Right atrium auricular region (tissue), 2 donors: ENCODE measurements at regions not wholly inside any gene's neighbourhood (a gene's known extent, or its start where the extent isn't known, plus 50 kb on each side); places are given as distances from the start of the nearest gene placed in this dataset.
"Not testable (repeated sequence)": the region's sequence is repeated elsewhere in the genome, so short reads cannot be mapped to it uniquely, and the experiment has no call there.

Experiments used
- DNase-seq: peaks from one replicate; pipeline ENCODE4 v3.0.0-alpha.2; 2019; ENCODE audit warnings: low spot score
- H3K27ac ChIP-seq, 2 donors: fragments of 200-600 bp; sonication (generic); 1 replicate in 1 of 2; 2 replicates in 1 of 2; pipeline ENCODE4 v1.5.1; 2016 to 2019
- H3K27me3 ChIP-seq, 2 donors: fragments of 200-600 bp; sonication (generic); one replicate each; pipeline versions ENCODE4 v1.5.1 to v1.6.0; 2017 to 2019
- H3K36me3 ChIP-seq: fragments of 200-600 bp; sonication (generic); one replicate; pipeline ENCODE4 v1.5.1; 2016
- H3K4me1 ChIP-seq, 2 donors: fragments of 200-600 bp; sonication (generic); one replicate each; pipeline versions ENCODE4 v1.5.1 to v1.6.0; 2017 to 2019
- H3K4me3 ChIP-seq, 2 donors: fragments of 200-600 bp; sonication (generic); 1 replicate in 1 of 2; 2 replicates in 1 of 2; pipeline ENCODE4 v1.5.1; 2017 to 2019; ENCODE audit warnings: mild to moderate bottlenecking in 1 of 2, moderate library complexity in 1 of 2
- H3K9me3 ChIP-seq, 2 donors: fragments of 200-600 bp; sonication (generic); one replicate each; pipeline ENCODE4 v1.5.1; 2019
- TF ChIP-seq, protein P1 (sequence below), 2 donors: fragments of 200-600 bp; sonication (generic); IDR thresholded peaks; one replicate each; pipeline ENCODE4 v1.5.1; 2019; ENCODE audit warnings: antibody characterized with exemption in 2 of 2

DNA sequence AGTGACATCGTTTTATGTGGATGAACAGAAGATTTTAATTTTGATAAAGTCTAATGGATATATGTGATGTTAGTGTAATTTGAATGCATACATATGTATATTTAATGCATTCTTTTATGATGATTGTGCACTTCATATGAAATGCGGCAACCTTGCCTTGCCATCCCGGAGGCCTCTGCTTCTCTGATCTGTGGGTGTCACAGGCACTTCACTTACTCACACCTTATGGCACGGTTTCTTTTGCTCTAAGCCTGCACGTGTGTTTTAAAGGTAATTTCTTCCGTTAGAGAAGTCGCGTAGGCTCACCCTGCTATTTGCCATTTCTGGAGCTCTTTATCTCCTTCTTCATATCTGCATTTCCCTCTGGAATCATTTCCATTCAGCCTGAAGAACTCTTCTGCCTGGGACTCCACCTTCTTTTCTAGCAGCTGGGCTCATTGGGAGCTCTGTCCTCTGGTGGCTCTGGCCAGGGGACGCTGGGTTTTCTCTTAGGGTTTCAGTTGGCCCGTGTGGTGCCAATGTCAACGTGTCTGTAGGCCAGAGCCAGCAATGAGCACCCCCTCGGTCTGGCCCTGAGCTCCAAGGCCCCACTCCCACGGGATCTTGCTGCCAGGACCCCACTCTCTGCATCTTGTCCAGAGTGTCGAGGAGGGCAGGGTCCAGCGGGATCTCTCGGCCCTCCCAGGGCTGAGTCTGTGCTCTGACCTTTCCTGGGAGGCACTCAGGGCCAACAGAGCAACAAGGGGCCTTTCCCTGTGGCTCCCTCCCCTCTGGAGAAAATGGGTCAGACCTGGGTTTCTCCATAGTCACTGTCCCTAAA lies 97.3 kb downstream of the RTP5 start:
- H3K27ac ChIP-seq: no peak overlapping the region
- no peaks in the 10 kb centered on the region for H3K36me3 ChIP-seq
- no peaks in the 10 kb centered on the region for H3K27me3 ChIP-seq
- DNase-seq: no peak
- TF ChIP-seq, protein P1, sequence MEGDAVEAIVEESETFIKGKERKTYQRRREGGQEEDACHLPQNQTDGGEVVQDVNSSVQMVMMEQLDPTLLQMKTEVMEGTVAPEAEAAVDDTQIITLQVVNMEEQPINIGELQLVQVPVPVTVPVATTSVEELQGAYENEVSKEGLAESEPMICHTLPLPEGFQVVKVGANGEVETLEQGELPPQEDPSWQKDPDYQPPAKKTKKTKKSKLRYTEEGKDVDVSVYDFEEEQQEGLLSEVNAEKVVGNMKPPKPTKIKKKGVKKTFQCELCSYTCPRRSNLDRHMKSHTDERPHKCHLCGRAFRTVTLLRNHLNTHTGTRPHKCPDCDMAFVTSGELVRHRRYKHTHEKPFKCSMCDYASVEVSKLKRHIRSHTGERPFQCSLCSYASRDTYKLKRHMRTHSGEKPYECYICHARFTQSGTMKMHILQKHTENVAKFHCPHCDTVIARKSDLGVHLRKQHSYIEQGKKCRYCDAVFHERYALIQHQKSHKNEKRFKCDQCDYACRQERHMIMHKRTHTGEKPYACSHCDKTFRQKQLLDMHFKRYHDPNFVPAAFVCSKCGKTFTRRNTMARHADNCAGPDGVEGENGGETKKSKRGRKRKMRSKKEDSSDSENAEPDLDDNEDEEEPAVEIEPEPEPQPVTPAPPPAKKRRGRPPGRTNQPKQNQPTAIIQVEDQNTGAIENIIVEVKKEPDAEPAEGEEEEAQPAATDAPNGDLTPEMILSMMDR (IDR thresholded peaks at IDR 0.05): no peak
- no peak overlapping the region for H3K4me3 ChIP-seq
- peaks cover 0 to 3% of the 10 kb centered on the region in 2 donors for H3K4me1 ChIP-seq
- no peaks in the 10 kb centered on the region for H3K9me3 ChIP-seq

DNA sequence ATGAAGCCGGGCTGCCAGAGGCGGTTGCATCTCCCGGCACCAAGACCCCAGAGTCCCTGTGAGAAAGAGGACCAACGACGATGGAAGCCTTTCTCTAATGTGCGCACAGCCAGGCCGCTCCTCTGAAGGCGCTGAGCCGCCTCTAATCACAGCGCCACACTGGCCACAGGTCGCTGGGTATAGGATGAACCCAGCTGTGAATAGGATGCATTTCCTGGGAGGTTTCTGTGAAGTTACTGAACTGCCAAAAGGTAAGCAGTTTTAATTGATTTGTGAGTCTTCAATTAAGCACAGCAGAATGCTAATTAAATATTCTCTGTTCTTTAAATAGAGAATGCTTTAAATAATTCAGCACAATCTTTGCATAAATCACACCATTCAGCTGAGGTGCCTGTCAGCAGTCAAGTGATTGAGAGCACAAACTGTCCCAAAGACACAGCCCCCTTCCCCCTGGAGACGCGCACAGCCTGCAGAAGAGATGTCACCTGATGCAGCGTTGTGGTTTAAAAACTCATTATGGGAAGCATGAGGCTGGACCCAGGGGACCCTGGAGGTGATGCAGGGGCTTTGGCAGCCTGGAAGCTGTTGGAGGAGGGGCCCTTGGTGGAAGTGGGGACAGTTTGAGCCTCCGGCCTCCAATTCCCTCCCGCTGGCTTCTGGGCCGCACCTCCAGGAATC lies 98.1 kb downstream of the RTP5 start:
- Histone ChIP-seq H3K27me3 (no peaks in the 10 kb centered on the region), H3K4me1 (peaks cover 0 to 3% of the 10 kb centered on the region in 2 donors), H3K4me3 (no peak overlapping the region), H3K27ac (no peak overlapping the region), H3K36me3 (no peaks in the 10 kb centered on the region), H3K9me3 (no peaks in the 10 kb centered on the region)
- no peak for DNase-seq
- TF ChIP-seq, protein P1 (IDR thresholded peaks at IDR 0.05): no peak

DNA sequence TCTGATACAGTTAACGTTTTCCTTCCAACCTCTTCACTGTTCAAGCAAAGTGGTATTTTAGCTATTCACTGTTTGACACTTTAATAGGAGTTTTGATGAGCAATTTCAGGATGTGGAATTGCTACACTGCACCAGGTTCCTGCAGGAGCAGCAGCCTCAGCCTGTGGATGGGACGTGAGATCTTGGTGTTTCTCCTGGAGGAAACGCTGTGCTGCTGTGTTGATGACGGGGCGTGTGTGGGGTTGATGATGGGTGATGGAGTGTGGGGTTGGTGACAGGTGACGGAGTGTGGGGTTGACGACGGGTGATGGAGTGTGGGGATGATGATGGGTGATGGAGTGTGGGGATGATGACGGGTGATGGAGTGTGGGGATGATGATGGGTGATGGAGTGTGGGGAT lies 98.9 kb downstream of the RTP5 start:
- TF ChIP-seq, protein P1 (IDR thresholded peaks at IDR 0.05): no peak
- peaks cover 0 to 3% of the 10 kb centered on the region in 2 donors for H3K4me1 ChIP-seq
- DNase-seq: no peak

DNA sequence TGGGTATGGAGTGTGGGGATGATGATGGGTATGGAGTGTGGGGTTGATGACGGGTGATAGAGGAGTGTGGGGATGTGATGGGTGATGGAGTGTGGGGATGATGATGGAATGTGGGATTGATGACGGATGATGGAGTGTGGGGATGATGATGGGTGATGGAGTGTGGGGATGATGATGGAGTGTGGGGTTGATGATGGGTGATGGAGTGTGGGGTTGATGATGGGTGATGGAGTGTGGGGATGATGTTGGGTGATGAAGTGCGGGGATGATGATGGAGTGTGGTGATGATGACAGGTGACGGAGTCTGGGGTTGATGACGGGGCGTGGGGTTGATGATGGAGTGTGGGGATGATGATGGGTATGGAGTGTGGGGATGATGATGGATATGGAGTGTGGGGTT lies 99.7 kb downstream of the RTP5 start:
- not testable (repeated sequence) for DNase-seq, H3K27ac ChIP-seq, H3K36me3 ChIP-seq, H3K4me3 ChIP-seq, H3K27me3 ChIP-seq, H3K9me3 ChIP-seq, H3K4me1 ChIP-seq

More for the DNA sequence above, 98.9 kb downstream of the RTP5 start:
- Histone ChIP-seq H3K9me3 (no peaks in the 10 kb centered on the region), H3K27ac (no peak overlapping the region), H3K4me3 (no peak overlapping the region), H3K27me3 (no peaks in the 10 kb centered on the region), H3K36me3 (no peaks in the 10 kb centered on the region)

DNA sequence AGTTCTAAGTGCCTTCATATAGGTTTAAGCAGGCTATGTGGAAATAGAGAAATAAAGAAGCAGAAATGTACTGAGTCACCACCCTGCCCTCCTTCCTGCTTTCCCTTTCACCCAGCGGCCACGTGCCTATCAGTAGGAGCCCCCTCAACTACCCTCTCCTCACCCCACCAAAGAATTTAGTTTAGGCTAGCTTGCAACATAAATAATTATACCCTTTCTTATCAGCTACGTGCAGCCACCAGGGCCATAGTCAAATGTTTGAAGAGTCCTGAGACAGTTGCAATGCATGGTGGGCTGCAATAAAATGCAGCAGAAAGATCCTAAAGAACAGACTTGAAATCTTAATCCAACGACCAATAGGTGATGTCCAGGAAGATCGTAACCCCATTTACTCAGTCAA lies 101.2 kb downstream of the RTP5 start:
- Histone ChIP-seq H3K27me3 (no peaks in the 10 kb centered on the region), H3K9me3 (no peaks in the 10 kb centered on the region), H3K4me1 (peaks cover 0 to 3% of the 10 kb centered on the region in 2 donors), H3K36me3 (no peaks in the 10 kb centered on the region), H3K4me3 (no peak overlapping the region), H3K27ac (no peak overlapping the region)
- DNase-seq: no peak
- TF ChIP-seq, protein P1 (IDR thresholded peaks at IDR 0.05): no peak

DNA sequence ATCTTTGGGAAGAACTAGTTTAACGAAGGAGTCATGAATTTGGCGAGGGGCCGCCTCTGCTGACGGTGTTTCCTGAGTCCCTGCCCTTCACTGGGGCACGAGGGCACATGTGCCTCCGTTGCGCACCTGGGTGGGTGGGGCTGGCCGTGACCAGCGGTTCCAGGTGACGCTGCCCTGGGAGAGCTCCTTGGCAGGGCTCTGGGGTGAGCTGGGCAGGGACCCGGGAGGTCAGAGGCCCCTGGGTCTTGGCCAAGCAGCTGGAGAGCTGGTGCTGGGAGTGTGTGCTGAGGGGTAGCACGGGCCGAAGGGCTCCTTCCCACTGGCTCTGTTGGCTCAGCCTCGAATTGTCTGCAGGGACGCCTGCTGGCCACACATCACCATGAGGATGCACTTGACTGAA lies 104.6 kb downstream of the RTP5 start:
- H3K9me3 ChIP-seq: no peaks in the 10 kb centered on the region
- no peak overlapping the region for H3K27ac ChIP-seq
- no peaks in the 10 kb centered on the region for H3K27me3 ChIP-seq
- H3K4me3 ChIP-seq: no peak overlapping the region
- no peaks in the 10 kb centered on the region for H3K36me3 ChIP-seq
- DNase-seq: no peak
- TF ChIP-seq, protein P1 (IDR thresholded peaks at IDR 0.05): no peak
- no peaks in the 10 kb centered on the region for H3K4me1 ChIP-seq
